ENCODE measurements at regions not wholly inside any gene's neighbourhood (a gene's known extent, or its start where the extent isn't known, plus 50 kb on each side); places are given as distances from the start of the nearest gene placed in this dataset.

DNA sequence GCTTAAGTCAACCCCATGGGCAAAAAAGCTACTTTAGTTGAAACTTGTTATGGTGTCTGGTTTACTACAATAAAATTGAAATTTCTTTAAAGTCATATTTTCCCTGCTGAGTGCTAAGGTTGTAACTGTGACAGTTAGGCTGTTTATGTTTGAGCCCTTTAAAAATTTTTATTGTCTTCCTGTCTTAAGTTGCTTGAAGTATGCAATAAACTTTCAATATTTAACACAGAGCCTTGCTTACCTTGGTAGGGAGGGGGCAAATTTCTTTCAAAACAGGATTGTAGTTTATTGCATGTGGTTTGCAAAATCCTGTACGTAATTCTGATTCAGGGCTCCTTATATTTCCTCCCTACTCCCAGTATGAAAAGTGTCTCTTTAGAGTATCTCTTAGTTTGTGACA lies 465.5 kb upstream of the ACTBL2 start:
- H3K27ac Mint-ChIP-seq: no peak overlapping the region
- H3K27me3 ChIP-seq (ENCODE audit: control insufficient read depth, insufficient read depth, low read length): no peaks in the 10 kb centered on the region
- peaks cover 2 to 11% of the 10 kb centered on the region in 2 donors for H3K9me3 Mint-ChIP-seq
- H3K4me1 ChIP-seq (ENCODE audit: control insufficient read depth, insufficient read depth, low read length): no peaks in the 10 kb centered on the region
- H3K4me1 Mint-ChIP-seq: no peaks in the 10 kb centered on the region
- H3K9me3 ChIP-seq (ENCODE audit: control insufficient read depth, insufficient read depth, low read length): no peaks in the 10 kb centered on the region
- ATAC-seq (no peak), DNase-seq (no peak)
- intact Hi-C loops (cut with micrococcal nuclease): no loop called here
- H3K27me3 Mint-ChIP-seq (ENCODE audit: low read depth in 2 of 2): peaks cover 0 to 5% of the 10 kb centered on the region in 2 donors
- H3K36me3 Mint-ChIP-seq: no peaks in the 10 kb centered on the region
- WGBS (ENCODE audit: insufficient coverage): no CpG with 5 or more reads among the region's 1 CpG
- H3K36me3 ChIP-seq (ENCODE audit: control insufficient read depth, insufficient read depth, low read length): no peaks in the 10 kb centered on the region
- TF ChIP-seq, protein P1, sequence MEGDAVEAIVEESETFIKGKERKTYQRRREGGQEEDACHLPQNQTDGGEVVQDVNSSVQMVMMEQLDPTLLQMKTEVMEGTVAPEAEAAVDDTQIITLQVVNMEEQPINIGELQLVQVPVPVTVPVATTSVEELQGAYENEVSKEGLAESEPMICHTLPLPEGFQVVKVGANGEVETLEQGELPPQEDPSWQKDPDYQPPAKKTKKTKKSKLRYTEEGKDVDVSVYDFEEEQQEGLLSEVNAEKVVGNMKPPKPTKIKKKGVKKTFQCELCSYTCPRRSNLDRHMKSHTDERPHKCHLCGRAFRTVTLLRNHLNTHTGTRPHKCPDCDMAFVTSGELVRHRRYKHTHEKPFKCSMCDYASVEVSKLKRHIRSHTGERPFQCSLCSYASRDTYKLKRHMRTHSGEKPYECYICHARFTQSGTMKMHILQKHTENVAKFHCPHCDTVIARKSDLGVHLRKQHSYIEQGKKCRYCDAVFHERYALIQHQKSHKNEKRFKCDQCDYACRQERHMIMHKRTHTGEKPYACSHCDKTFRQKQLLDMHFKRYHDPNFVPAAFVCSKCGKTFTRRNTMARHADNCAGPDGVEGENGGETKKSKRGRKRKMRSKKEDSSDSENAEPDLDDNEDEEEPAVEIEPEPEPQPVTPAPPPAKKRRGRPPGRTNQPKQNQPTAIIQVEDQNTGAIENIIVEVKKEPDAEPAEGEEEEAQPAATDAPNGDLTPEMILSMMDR (IDR thresholded peaks at IDR 0.05): no peak
- no peak overlapping the region for H3K4me3 ChIP-seq (ENCODE audit: low read length)
- no peak overlapping the region for H3K4me3 Mint-ChIP-seq
- H3K27ac ChIP-seq (ENCODE audit: low read length): no peak overlapping the region

DNA sequence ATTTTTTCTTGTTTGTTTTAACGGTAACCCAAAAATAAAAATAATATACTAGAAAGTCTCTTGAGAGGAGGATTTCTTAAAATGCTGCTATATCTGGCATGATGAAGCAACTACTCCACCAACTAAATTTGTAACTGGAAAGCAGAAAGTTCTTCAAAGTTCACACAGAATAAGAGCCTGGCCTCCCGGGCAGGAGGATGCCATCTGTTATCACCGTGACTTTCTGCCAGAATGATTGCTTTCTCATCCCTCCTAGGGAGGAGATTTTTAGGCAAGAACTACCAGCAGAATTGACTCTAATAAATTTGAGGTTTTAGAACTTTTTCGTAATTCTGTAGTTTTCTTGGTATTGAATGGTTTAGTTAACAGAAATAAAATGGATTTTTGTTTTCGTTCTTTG lies 464.6 kb upstream of the ACTBL2 start:
- WGBS (ENCODE audit: insufficient coverage): 73% methylated on average over 2 of the region's 5 CpGs
- TF ChIP-seq, protein P1 (IDR thresholded peaks at IDR 0.05): no peak
- H3K27ac Mint-ChIP-seq: no peak overlapping the region
- Histone ChIP-seq H3K27ac (ENCODE audit: low read length) (no peak overlapping the region), H3K9me3 (ENCODE audit: control insufficient read depth, insufficient read depth, low read length) (no peaks in the 10 kb centered on the region), H3K27me3 (ENCODE audit: control insufficient read depth, insufficient read depth, low read length) (no peaks in the 10 kb centered on the region), H3K36me3 (ENCODE audit: control insufficient read depth, insufficient read depth, low read length) (no peaks in the 10 kb centered on the region), H3K4me1 (ENCODE audit: control insufficient read depth, insufficient read depth, low read length) (no peaks in the 10 kb centered on the region), H3K4me3 (ENCODE audit: low read length) (no peak overlapping the region)
- peaks cover 2 to 11% of the 10 kb centered on the region in 2 donors for H3K9me3 Mint-ChIP-seq
- H3K27me3 Mint-ChIP-seq (ENCODE audit: low read depth in 2 of 2): peaks cover 0 to 5% of the 10 kb centered on the region in 2 donors
- H3K36me3 Mint-ChIP-seq: no peaks in the 10 kb centered on the region
- ATAC-seq (no peak), DNase-seq (no peak)
- no peak overlapping the region for H3K4me3 Mint-ChIP-seq
- intact Hi-C loops (cut with micrococcal nuclease): no loop called here
- no peaks in the 10 kb centered on the region for H3K4me1 Mint-ChIP-seq

DNA sequence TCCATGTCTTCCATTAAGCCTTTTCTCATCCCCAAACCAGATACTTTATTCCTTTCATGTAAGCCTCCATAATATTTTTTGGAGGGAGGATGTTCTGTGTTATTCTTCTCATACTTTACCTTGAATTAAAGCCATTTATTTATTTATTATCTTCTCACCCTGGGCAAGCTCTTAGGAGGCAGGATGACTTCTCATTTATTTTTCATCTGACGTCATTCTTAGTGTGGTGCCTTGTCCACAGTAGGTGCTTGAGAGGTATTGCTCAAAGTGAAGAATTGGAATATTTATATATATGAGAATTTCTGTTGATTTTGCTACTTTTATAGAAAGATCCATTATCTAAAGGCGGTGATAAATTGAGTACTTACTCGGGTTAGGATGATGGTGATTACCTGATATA lies 458.3 kb upstream of the ACTBL2 start:
- no peaks in the 10 kb centered on the region for H3K9me3 ChIP-seq (ENCODE audit: control insufficient read depth, insufficient read depth, low read length)
- no peak overlapping the region for H3K4me3 ChIP-seq (ENCODE audit: low read length)
- no peak for ATAC-seq
- no peaks in the 10 kb centered on the region for H3K4me1 ChIP-seq (ENCODE audit: control insufficient read depth, insufficient read depth, low read length)
- intact Hi-C loops (cut with micrococcal nuclease): no loop called here
- WGBS (ENCODE audit: insufficient coverage): 94% methylated on average over 3 of the region's 3 CpGs
- H3K27ac Mint-ChIP-seq: no peak overlapping the region
- no peak overlapping the region for H3K27ac ChIP-seq (ENCODE audit: low read length)
- H3K27me3 Mint-ChIP-seq (ENCODE audit: low read depth in 2 of 2): no peaks in the 10 kb centered on the region
- H3K36me3 Mint-ChIP-seq: no peaks in the 10 kb centered on the region
- peaks cover 3% of the 10 kb centered on the region in 2 donors for H3K9me3 Mint-ChIP-seq
- peaks cover 11% of the 10 kb centered on the region in 2 donors for H3K4me1 Mint-ChIP-seq
- no peak for DNase-seq
- H3K4me3 Mint-ChIP-seq: no peak overlapping the region
- no peaks in the 10 kb centered on the region for H3K27me3 ChIP-seq (ENCODE audit: control insufficient read depth, insufficient read depth, low read length)
- TF ChIP-seq, protein P1 (IDR thresholded peaks at IDR 0.05): no peak
- no peaks in the 10 kb centered on the region for H3K36me3 ChIP-seq (ENCODE audit: control insufficient read depth, insufficient read depth, low read length)

DNA sequence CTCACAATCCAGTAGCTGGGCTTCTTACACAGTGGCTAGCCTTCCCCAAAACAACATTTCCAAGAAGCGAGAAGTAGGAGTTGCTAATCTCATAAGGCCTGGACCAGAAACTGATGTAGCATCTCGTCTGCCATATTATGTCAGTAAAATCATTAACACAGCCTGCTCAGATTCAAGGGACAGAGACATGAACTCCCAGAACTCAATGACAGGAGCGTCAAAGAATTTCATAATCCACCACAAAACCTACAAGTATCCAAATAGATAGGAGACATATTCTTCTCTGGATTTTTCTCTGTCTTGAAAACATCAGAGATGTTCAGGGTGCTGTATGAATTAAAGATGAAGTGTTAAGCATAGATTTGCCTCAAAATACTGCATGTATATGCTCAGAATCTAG lies 457.6 kb upstream of the ACTBL2 start:
- Mint-ChIP-seq H3K27ac (peak overlapping the region in 1 of 2 donors; percentile 7), H3K4me3 (no peak overlapping the region), H3K4me1 (peaks cover 11% of the 10 kb centered on the region in 2 donors), H3K27me3 (ENCODE audit: low read depth in 2 of 2) (no peaks in the 10 kb centered on the region), H3K36me3 (no peaks in the 10 kb centered on the region), H3K9me3 (peaks cover 3% of the 10 kb centered on the region in 2 donors)
- intact Hi-C loops (cut with micrococcal nuclease): no loop called here
- Histone ChIP-seq H3K36me3 (ENCODE audit: control insufficient read depth, insufficient read depth, low read length) (no peaks in the 10 kb centered on the region), H3K27ac (ENCODE audit: low read length) (no peak overlapping the region), H3K4me3 (ENCODE audit: low read length) (no peak overlapping the region), H3K9me3 (ENCODE audit: control insufficient read depth, insufficient read depth, low read length) (no peaks in the 10 kb centered on the region), H3K27me3 (ENCODE audit: control insufficient read depth, insufficient read depth, low read length) (no peaks in the 10 kb centered on the region), H3K4me1 (ENCODE audit: control insufficient read depth, insufficient read depth, low read length) (no peaks in the 10 kb centered on the region)
- WGBS (ENCODE audit: insufficient coverage): 95% methylated on average over 3 of the region's 3 CpGs
- DNase-seq (no peak), ATAC-seq (no peak)
- TF ChIP-seq, protein P1 (IDR thresholded peaks at IDR 0.05): no peak
